ENCODE measurements at regions not wholly inside any gene's neighbourhood (a gene's known extent, or its start where the extent isn't known, plus 50 kb on each side); places are given as distances from the start of the nearest gene placed in this dataset.

DNA sequence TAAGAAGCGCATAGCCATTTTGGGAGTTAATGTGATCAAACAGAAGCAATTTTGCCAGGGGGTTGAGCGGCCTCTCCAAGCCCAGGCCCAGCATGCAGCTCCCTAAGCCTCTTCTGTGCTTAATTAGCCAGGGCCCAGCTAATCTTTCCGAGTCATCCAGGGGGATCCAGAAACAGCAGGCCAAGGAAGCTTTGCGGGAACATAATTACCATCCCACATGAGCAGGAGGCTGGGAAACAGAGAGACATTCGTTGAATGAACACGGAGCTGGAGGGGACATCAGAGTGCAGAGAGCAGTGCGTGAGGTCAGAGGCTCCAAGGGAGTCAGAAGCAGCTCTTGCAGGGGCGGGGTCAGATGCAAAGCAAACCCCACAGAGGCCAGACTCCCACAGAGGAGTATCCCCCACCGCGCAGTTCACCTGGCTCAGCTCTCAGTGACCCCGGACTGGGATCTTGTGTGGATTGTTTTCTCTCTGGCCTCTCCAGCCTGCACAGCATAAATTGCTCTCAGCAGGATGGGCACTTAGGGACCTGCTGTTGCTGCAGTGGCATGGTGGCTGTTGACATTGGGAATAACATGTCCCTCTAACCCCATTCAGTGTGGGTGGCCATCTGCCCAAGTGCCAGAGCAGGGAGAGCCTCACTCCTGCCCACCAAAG lies 657.4 kb downstream of the AJAP1 start:
- Histone ChIP-seq H3K4me3 (ENCODE audit: control insufficient read depth in 1 of 2, extremely low read depth in 1 of 2, low read length in 1 of 2) (no peak overlapping the region), H3K27ac (ENCODE audit: low read length) (no peak overlapping the region), H3K27me3 (replicated peaks in 1 of 2; ENCODE audit: control insufficient read depth in 2 of 2, extremely low read depth in 1 of 2, insufficient read depth in 2 of 2, low read length in 1 of 2) (peaks cover 0 to 17% of the 10 kb centered on the region in 2 experiments), H3K36me3 (ENCODE audit: control insufficient read depth in 2 of 2, extremely low read depth in 1 of 2, insufficient read depth in 1 of 2, low read length in 1 of 2) (no peaks in the 10 kb centered on the region), H3K9me3 (no peaks in the 10 kb centered on the region), H3K4me1 (ENCODE audit: control insufficient read depth in 1 of 2, extremely low read depth in 1 of 2, insufficient read depth in 2 of 2, low read length in 2 of 2) (no peaks in the 10 kb centered on the region)
- Mint-ChIP-seq H3K27ac (no peak overlapping the region), H3K36me3 (no peaks in the 10 kb centered on the region), H3K9me3 (no peaks in the 10 kb centered on the region), H3K4me3 (no peak overlapping the region), H3K4me1 (peaks cover 3 to 19% (median 9%) of the 10 kb centered on the region in 3 donors), H3K27me3 (peaks cover 0 to 4% of the 10 kb centered on the region in 2 donors)
- ChIA-PET CTCF (no interaction called here), POLR2A (no interaction called here)
- no peak for ATAC-seq (replicated peaks in 1 of 4)
- WGBS (ENCODE audit: insufficient coverage) = 81% methylated on average over 9 of the region's 11 CpGs
- no peak for DNase-seq

DNA sequence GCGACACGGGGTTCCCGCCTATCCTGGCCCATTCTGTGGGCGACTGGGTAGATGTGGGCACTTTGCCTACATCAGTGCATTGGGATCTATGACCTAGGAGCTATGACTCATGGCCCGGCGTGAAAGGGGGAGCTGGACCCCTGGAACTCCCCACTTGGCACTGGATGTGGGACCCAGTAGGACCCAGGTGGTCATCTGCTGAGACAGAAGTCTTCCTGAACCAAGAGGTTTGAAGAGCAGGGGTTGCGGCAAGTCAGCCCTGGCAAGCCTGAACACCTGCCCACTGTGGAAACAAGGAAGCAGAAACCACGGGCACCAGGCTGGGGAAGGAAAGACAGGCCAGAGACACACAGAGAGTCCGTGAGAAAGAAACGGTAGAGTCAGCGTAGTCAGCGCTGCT lies 656.7 kb downstream of the AJAP1 start:
- DNase-seq (no peak), ATAC-seq (replicated peaks in 1 of 4) (no peak)
- no peaks in the 10 kb centered on the region for H3K4me1 ChIP-seq (ENCODE audit: control insufficient read depth in 1 of 2, extremely low read depth in 1 of 2, insufficient read depth in 2 of 2, low read length in 2 of 2)
- Mint-ChIP-seq H3K36me3 (no peaks in the 10 kb centered on the region), H3K4me1 (peaks cover 3 to 19% (median 10%) of the 10 kb centered on the region in 3 donors), H3K9me3 (no peaks in the 10 kb centered on the region), H3K4me3 (no peak overlapping the region), H3K27ac (no peak overlapping the region), H3K27me3 (peaks cover 0 to 4% of the 10 kb centered on the region in 2 donors)
- CTCF ChIA-PET = no interaction called here
- H3K4me3 ChIP-seq (ENCODE audit: control insufficient read depth in 1 of 2, extremely low read depth in 1 of 2, low read length in 1 of 2) = no peak overlapping the region
- WGBS (ENCODE audit: insufficient coverage) = 82% methylated on average over 10 of the region's 12 CpGs
- POLR2A ChIA-PET = no interaction called here
- peaks cover 0 to 17% of the 10 kb centered on the region in 2 experiments for H3K27me3 ChIP-seq (replicated peaks in 1 of 2; ENCODE audit: control insufficient read depth in 2 of 2, extremely low read depth in 1 of 2, insufficient read depth in 2 of 2, low read length in 1 of 2)
- H3K36me3 ChIP-seq (ENCODE audit: control insufficient read depth in 2 of 2, extremely low read depth in 1 of 2, insufficient read depth in 1 of 2, low read length in 1 of 2) = no peaks in the 10 kb centered on the region
- no peak overlapping the region for H3K27ac ChIP-seq (ENCODE audit: low read length)
- no peaks in the 10 kb centered on the region for H3K9me3 ChIP-seq

DNA sequence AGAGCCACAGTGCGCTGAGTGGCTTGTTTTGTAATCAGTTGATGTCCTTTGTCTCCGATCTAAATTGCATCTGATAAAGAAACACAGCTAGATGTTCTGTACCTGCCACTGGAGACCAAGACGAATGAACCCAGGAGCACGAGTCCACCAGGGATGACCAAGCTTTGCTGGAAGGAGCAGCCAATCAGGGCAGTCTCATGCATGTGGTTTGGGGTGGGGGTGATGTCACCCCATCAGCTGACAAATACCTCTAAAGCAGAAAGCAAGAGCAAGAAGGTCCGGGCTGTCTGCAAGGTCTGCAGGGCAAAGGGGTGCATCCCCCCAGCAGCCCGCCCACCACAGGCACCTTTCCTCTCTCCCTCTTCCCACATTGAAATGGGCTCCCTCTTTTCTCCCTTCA lies 653.8 kb downstream of the AJAP1 start:
- Histone ChIP-seq H3K27ac (ENCODE audit: low read length) (no peak overlapping the region), H3K27me3 (replicated peaks in 1 of 2; ENCODE audit: control insufficient read depth in 2 of 2, extremely low read depth in 1 of 2, insufficient read depth in 2 of 2, low read length in 1 of 2) (peaks cover 0 to 14% of the 10 kb centered on the region in 2 experiments), H3K9me3 (no peaks in the 10 kb centered on the region), H3K4me1 (ENCODE audit: control insufficient read depth in 1 of 2, extremely low read depth in 1 of 2, insufficient read depth in 2 of 2, low read length in 2 of 2) (no peaks in the 10 kb centered on the region), H3K4me3 (ENCODE audit: control insufficient read depth in 1 of 2, extremely low read depth in 1 of 2, low read length in 1 of 2) (no peak overlapping the region), H3K36me3 (ENCODE audit: control insufficient read depth in 2 of 2, extremely low read depth in 1 of 2, insufficient read depth in 1 of 2, low read length in 1 of 2) (no peaks in the 10 kb centered on the region)
- no peak overlapping the region for H3K27ac Mint-ChIP-seq
- no peak for DNase-seq
- no peak overlapping the region for H3K4me3 Mint-ChIP-seq
- no peak for ATAC-seq (replicated peaks in 1 of 4)
- H3K36me3 Mint-ChIP-seq = no peaks in the 10 kb centered on the region
- ChIA-PET CTCF (no interaction called here), POLR2A (no interaction called here)
- H3K9me3 Mint-ChIP-seq = no peaks in the 10 kb centered on the region
- H3K27me3 Mint-ChIP-seq = no peaks in the 10 kb centered on the region
- peaks cover 3 to 13% (median 10%) of the 10 kb centered on the region in 3 donors for H3K4me1 Mint-ChIP-seq
- WGBS (ENCODE audit: insufficient coverage) = 76% methylated on average over 2 of the region's 6 CpGs

DNA sequence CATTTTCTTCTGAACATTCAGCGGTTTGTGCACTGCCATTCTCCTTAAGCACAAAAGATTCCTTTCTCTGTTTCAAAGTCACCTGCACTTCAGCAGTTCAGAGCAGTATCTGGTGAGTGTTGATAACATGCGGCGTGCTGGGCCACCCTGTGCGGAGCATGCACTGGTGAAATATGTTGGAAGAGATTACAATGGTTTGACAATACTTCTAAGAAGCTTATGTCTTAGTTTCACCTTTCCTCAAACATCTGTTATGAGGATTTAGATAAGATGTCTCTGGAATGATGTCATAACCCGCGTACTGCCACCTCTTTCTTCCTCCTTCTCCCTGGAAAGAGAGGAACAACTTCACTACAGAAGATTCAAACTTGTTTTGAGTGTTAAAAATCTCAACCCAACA lies 650.3 kb downstream of the AJAP1 start:
- H3K4me3 ChIP-seq (ENCODE audit: control insufficient read depth in 1 of 2, extremely low read depth in 1 of 2, low read length in 1 of 2) = no peak overlapping the region
- peaks cover 0 to 7% of the 10 kb centered on the region in 2 experiments for H3K27me3 ChIP-seq (replicated peaks in 1 of 2; ENCODE audit: control insufficient read depth in 2 of 2, extremely low read depth in 1 of 2, insufficient read depth in 2 of 2, low read length in 1 of 2)
- DNase-seq (no peak), ATAC-seq (replicated peaks in 1 of 4) (no peak)
- H3K36me3 ChIP-seq (ENCODE audit: control insufficient read depth in 2 of 2, extremely low read depth in 1 of 2, insufficient read depth in 1 of 2, low read length in 1 of 2) = no peaks in the 10 kb centered on the region
- no peaks in the 10 kb centered on the region for H3K27me3 Mint-ChIP-seq
- 67% methylated on average over 1 of the region's 6 CpGs for WGBS (ENCODE audit: insufficient coverage)
- H3K9me3 Mint-ChIP-seq = no peaks in the 10 kb centered on the region
- ChIA-PET POLR2A (no interaction called here), CTCF (no interaction called here)
- H3K4me3 Mint-ChIP-seq = no peak overlapping the region
- H3K9me3 ChIP-seq = no peaks in the 10 kb centered on the region
- H3K4me1 Mint-ChIP-seq = peaks cover 0 to 10% (median 3%) of the 10 kb centered on the region in 3 donors
- H3K27ac Mint-ChIP-seq = no peak overlapping the region
- no peaks in the 10 kb centered on the region for H3K4me1 ChIP-seq (ENCODE audit: control insufficient read depth in 1 of 2, extremely low read depth in 1 of 2, insufficient read depth in 2 of 2, low read length in 2 of 2)
- no peak overlapping the region for H3K27ac ChIP-seq (ENCODE audit: low read length)
- H3K36me3 Mint-ChIP-seq = no peaks in the 10 kb centered on the region

DNA sequence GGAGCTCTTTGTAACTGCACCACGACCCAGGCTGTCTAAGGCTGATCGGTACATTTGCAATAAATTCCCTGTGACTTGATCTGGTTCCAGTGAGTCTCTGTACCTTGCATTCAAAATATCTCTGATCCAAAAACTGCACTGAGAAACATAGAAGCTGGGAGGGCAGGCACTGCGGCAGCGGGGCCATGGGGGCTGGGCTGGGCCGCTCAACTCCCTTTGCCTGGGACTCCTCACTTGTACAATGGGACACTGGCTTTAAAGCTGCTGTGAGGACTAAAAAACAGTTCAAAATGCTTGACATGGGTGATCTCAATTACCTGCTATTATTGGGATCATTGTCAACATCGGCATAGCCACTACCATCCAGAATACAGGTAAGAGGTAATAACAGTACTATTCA lies 644.0 kb downstream of the AJAP1 start:
- H3K36me3 ChIP-seq (ENCODE audit: control insufficient read depth in 2 of 2, extremely low read depth in 1 of 2, insufficient read depth in 1 of 2, low read length in 1 of 2) = no peaks in the 10 kb centered on the region
- Mint-ChIP-seq H3K27me3 (no peaks in the 10 kb centered on the region), H3K4me3 (no peak overlapping the region), H3K36me3 (no peaks in the 10 kb centered on the region), H3K9me3 (no peaks in the 10 kb centered on the region), H3K27ac (no peak overlapping the region), H3K4me1 (no peaks in the 10 kb centered on the region)
- POLR2A ChIA-PET = no interaction called here
- no peak overlapping the region for H3K27ac ChIP-seq (ENCODE audit: low read length)
- DNase-seq = no peak
- CTCF ChIA-PET = no interaction called here
- WGBS (ENCODE audit: insufficient coverage) = 85% methylated on average over 5 of the region's 6 CpGs
- H3K4me3 ChIP-seq (ENCODE audit: control insufficient read depth in 1 of 2, extremely low read depth in 1 of 2, low read length in 1 of 2) = no peak overlapping the region
- no peaks in the 10 kb centered on the region for H3K9me3 ChIP-seq
- H3K4me1 ChIP-seq (ENCODE audit: control insufficient read depth in 1 of 2, extremely low read depth in 1 of 2, insufficient read depth in 2 of 2, low read length in 2 of 2) = no peaks in the 10 kb centered on the region
- ATAC-seq (replicated peaks in 1 of 4) = no peak
- peaks cover 0 to 10% of the 10 kb centered on the region in 2 experiments for H3K27me3 ChIP-seq (replicated peaks in 1 of 2; ENCODE audit: control insufficient read depth in 2 of 2, extremely low read depth in 1 of 2, insufficient read depth in 2 of 2, low read length in 1 of 2)

DNA sequence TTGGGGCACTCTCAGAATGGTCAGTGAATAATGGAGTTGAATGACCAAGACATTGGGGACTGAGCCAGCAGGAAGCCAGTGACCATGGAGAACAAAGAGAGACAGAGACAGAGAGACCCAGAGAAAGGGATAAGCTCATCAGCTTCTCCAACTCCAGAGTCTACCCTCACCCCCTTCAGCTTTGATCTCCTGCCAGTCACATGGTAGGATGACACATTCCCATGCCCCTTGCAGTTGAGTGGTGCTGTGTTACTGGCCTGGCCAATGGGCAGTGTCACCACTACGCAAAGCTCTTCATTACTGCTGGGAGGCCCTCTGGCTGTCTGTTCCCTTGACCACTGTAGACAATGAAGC lies 643.5 kb downstream of the AJAP1 start:
- H3K27me3 Mint-ChIP-seq = no peaks in the 10 kb centered on the region
- no peak overlapping the region for H3K27ac Mint-ChIP-seq
- H3K4me1 Mint-ChIP-seq = no peaks in the 10 kb centered on the region
- H3K9me3 ChIP-seq = no peaks in the 10 kb centered on the region
- peaks cover 0 to 10% of the 10 kb centered on the region in 2 experiments for H3K27me3 ChIP-seq (replicated peaks in 1 of 2; ENCODE audit: control insufficient read depth in 2 of 2, extremely low read depth in 1 of 2, insufficient read depth in 2 of 2, low read length in 1 of 2)
- 80% methylated on average over 1 of the region's 1 CpG for WGBS (ENCODE audit: insufficient coverage)
- H3K4me1 ChIP-seq (ENCODE audit: control insufficient read depth in 1 of 2, extremely low read depth in 1 of 2, insufficient read depth in 2 of 2, low read length in 2 of 2) = no peaks in the 10 kb centered on the region
- no peak overlapping the region for H3K4me3 Mint-ChIP-seq
- H3K36me3 Mint-ChIP-seq = no peaks in the 10 kb centered on the region
- ChIA-PET POLR2A (no interaction called here), CTCF (interaction anchor here in 1 of 2 donors (0.6 kb wide), 1 partner anchor 939 kb away, joined by 3 read pairs; no protein-coding TSS in a partner anchor)
- no peak overlapping the region for H3K27ac ChIP-seq (ENCODE audit: low read length)
- no peaks in the 10 kb centered on the region for H3K36me3 ChIP-seq (ENCODE audit: control insufficient read depth in 2 of 2, extremely low read depth in 1 of 2, insufficient read depth in 1 of 2, low read length in 1 of 2)
- ATAC-seq (replicated peaks in 1 of 4) (no peak), DNase-seq (no peak)
- H3K4me3 ChIP-seq (ENCODE audit: control insufficient read depth in 1 of 2, extremely low read depth in 1 of 2, low read length in 1 of 2) = no peak overlapping the region
- H3K9me3 Mint-ChIP-seq = no peaks in the 10 kb centered on the region
